ENCODE measurements at regions not wholly inside any gene's neighbourhood (a gene's known extent, or its start where the extent isn't known, plus 50 kb on each side); places are given as distances from the start of the nearest gene placed in this dataset.

DNA sequence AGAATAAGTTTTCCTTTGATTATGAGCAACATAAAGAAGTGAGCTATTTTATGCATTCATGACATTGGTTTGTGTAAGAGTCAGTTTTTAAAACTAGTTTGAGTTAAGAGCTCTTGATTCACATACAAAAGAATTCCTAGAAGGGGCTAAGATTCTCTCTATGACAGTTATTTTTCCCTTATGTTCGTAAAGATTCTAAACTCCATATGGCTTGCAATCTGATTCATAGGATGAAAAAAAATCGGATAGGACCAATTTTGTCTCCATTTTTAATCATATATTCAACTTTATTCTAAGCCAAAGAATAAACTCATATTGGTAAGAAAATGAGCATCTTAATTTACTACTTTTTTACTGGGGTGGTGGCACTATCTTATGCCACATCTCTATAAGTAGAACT is 79.4 kb downstream of the NAP1L3 start (continued):
- TF ChIP-seq, protein P1, sequence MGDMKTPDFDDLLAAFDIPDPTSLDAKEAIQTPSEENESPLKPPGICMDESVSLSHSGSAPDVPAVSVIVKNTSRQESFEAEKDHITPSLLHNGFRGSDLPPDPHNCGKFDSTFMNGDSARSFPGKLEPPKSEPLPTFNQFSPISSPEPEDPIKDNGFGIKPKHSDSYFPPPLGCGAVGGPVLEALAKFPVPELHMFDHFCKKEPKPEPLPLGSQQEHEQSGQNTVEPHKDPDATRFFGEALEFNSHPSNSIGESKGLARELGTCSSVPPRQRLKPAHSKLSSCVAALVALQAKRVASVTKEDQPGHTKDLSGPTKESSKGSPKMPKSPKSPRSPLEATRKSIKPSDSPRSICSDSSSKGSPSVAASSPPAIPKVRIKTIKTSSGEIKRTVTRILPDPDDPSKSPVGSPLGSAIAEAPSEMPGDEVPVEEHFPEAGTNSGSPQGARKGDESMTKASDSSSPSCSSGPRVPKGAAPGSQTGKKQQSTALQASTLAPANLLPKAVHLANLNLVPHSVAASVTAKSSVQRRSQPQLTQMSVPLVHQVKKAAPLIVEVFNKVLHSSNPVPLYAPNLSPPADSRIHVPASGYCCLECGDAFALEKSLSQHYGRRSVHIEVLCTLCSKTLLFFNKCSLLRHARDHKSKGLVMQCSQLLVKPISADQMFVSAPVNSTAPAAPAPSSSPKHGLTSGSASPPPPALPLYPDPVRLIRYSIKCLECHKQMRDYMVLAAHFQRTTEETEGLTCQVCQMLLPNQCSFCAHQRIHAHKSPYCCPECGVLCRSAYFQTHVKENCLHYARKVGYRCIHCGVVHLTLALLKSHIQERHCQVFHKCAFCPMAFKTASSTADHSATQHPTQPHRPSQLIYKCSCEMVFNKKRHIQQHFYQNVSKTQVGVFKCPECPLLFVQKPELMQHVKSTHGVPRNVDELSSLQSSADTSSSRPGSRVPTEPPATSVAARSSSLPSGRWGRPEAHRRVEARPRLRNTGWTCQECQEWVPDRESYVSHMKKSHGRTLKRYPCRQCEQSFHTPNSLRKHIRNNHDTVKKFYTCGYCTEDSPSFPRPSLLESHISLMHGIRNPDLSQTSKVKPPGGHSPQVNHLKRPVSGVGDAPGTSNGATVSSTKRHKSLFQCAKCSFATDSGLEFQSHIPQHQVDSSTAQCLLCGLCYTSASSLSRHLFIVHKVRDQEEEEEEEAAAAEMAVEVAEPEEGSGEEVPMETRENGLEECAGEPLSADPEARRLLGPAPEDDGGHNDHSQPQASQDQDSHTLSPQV (IDR thresholded peaks at IDR 0.05): no peak
- TF ChIP-seq SP1 (IDR thresholded peaks at IDR 0.05; ENCODE audit: low read depth, low read length) (no peak), TCF7 (IDR thresholded peaks at IDR 0.05; ENCODE audit: borderline replicate concordance) (no peak), CHD2 (IDR thresholded peaks at IDR 0.05; ENCODE audit: borderline replicate concordance, low read depth, low read length) (no peak), IRF4 (IDR thresholded peaks at IDR 0.05; ENCODE audit: low read depth, low read length) (no peak), SREBF1 (IDR thresholded peaks at IDR 0.05; ENCODE audit: low read length) (no peak), WRNIP1 (IDR thresholded peaks at IDR 0.05; ENCODE audit: borderline replicate concordance, low read depth, low read length) (no peak)

- in situ Hi-C loops (cut with MboI) (no loop called here), intact Hi-C loops (cut with micrococcal nuclease; ENCODE audit: unreplicated experiment) (no loop called here)
- H3K9ac ChIP-seq (ENCODE audit: control insufficient read depth, insufficient read depth, low read length): no peak overlapping the region
- DNase-seq (ENCODE audit: low read depth, low spot score) (no peak), ATAC-seq (no peak), FAIRE-seq (no peak)
- ChIA-PET SMC1A (ENCODE audit: uncharacterized antibody, unreplicated experiment) (no interaction called here), RAD21 (ENCODE audit: unreplicated experiment) (no interaction called here), CTCF (no interaction called here), POLR2A (no interaction called here)
- 6% methylated on average over 1 of the region's 1 CpG for WGBS (ENCODE audit: insufficient coverage, insufficient replicate concordance, low lambda C conversion rate, missing lambda C conversion rate)
- no peaks in the 10 kb centered on the region for H3K36me3 ChIP-seq (ENCODE audit: control insufficient read depth in 2 of 2, insufficient read depth in 2 of 2, low read length in 1 of 2)
- no peak overlapping the region for H2AFZ ChIP-seq (ENCODE audit: control insufficient read depth, low read depth, low read length)
- BruUV-seq (replicated peaks): no TSS peak
- no peak overlapping the region for H3K4me2 ChIP-seq (ENCODE audit: control insufficient read depth, insufficient read depth)
- no peak overlapping the region for H3K27ac ChIP-seq (ENCODE audit: control insufficient read depth, insufficient read depth)
- no peaks in the 10 kb centered on the region for H3K27me3 ChIP-seq (replicated peaks in 1 of 2; ENCODE audit: control insufficient read depth in 2 of 2, insufficient read depth in 2 of 2, low read length in 1 of 2)
- no peaks in the 10 kb centered on the region for H4K20me1 ChIP-seq (ENCODE audit: control insufficient read depth, insufficient read depth)
- H3K79me2 ChIP-seq (ENCODE audit: control insufficient read depth, insufficient read depth, low read length): no peaks in the 10 kb centered on the region
- no peaks in the 10 kb centered on the region for H3K9me3 ChIP-seq (replicated peaks; ENCODE audit: control insufficient read depth, insufficient read depth, low read length)
- H3K4me1 ChIP-seq (ENCODE audit: control insufficient read depth, insufficient read depth, low read length): no peaks in the 10 kb centered on the region
- no peak for TF ChIP-seq SMC3 (IDR thresholded peaks at IDR 0.05; ENCODE audit: borderline replicate concordance, low read length)
- no peak overlapping the region for H3K4me3 ChIP-seq
Measured at GRCh38 chrX:93591398-93591797, 82.0 kb downstream of the NAP1L3 start.
